ENCODE measurements at regions not wholly inside any gene's neighbourhood (a gene's known extent, or its start where the extent isn't known, plus 50 kb on each side); places are given as distances from the start of the nearest gene placed in this dataset.

DNA sequence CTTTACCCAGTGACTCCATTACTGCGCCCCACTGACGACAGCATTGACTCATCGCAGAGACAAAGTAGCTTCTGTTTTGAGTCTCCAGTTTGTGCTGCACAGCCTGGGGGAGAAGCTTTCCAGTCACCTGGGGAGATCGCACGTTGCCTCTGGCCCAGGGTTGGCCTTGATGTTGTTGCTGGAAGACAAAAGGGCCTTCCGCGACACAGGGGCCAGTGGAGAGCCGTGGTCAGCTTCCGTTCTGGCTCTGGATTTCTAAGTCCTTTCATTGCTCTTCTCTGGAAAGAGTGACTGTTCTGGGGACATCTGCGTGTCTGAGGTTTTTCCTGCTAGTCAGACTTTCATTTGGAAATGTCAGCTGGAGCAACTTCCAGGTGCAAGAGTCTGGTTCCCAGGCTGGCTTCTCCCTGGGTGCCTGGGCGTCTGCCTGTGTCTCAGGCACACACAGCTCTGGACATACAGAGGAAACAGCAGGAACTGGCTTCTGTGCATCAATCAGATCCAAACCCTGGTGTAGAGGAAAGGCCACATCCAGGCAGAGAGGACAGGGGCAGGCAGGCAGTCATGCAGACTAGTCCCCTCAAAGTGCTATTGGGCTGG lies 257.0 kb downstream of the SIPA1L2 start:
- TF ChIP-seq, protein P1, sequence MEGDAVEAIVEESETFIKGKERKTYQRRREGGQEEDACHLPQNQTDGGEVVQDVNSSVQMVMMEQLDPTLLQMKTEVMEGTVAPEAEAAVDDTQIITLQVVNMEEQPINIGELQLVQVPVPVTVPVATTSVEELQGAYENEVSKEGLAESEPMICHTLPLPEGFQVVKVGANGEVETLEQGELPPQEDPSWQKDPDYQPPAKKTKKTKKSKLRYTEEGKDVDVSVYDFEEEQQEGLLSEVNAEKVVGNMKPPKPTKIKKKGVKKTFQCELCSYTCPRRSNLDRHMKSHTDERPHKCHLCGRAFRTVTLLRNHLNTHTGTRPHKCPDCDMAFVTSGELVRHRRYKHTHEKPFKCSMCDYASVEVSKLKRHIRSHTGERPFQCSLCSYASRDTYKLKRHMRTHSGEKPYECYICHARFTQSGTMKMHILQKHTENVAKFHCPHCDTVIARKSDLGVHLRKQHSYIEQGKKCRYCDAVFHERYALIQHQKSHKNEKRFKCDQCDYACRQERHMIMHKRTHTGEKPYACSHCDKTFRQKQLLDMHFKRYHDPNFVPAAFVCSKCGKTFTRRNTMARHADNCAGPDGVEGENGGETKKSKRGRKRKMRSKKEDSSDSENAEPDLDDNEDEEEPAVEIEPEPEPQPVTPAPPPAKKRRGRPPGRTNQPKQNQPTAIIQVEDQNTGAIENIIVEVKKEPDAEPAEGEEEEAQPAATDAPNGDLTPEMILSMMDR (IDR thresholded peaks at IDR 0.05) = no peak
- TF ChIP-seq POLR2A (IDR thresholded peaks at IDR 0.05) = no peak
